ENCODE measurements at regions not wholly inside any gene's neighbourhood (a gene's known extent, or its start where the extent isn't known, plus 50 kb on each side); places are given as distances from the start of the nearest gene placed in this dataset.

GRCh38 chr12:131355361-131356245 lies 355.3 kb upstream of the SFSWAP start:
- no peak for DNase-seq (ENCODE audit: extremely low spot score)
- POLR2A ChIA-PET = no interaction called here

GRCh38 chr12:131356485-131357184 lies 354.3 kb upstream of the SFSWAP start:
- DNase-seq (ENCODE audit: extremely low spot score) = no peak
- ChIA-PET POLR2A (no interaction called here), CTCF (interaction anchor here (1.3 kb wide), 1 partner anchor 225 kb away, joined by 3 read pairs; no protein-coding TSS in a partner anchor)
- TF ChIP-seq, protein P1, sequence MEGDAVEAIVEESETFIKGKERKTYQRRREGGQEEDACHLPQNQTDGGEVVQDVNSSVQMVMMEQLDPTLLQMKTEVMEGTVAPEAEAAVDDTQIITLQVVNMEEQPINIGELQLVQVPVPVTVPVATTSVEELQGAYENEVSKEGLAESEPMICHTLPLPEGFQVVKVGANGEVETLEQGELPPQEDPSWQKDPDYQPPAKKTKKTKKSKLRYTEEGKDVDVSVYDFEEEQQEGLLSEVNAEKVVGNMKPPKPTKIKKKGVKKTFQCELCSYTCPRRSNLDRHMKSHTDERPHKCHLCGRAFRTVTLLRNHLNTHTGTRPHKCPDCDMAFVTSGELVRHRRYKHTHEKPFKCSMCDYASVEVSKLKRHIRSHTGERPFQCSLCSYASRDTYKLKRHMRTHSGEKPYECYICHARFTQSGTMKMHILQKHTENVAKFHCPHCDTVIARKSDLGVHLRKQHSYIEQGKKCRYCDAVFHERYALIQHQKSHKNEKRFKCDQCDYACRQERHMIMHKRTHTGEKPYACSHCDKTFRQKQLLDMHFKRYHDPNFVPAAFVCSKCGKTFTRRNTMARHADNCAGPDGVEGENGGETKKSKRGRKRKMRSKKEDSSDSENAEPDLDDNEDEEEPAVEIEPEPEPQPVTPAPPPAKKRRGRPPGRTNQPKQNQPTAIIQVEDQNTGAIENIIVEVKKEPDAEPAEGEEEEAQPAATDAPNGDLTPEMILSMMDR (IDR thresholded peaks at IDR 0.05; ENCODE audit: control extremely low read depth, extremely low read depth, low read depth, missing control alignments) = no peak

More at GRCh38 chr12:131355361-131356245, 355.3 kb upstream of the SFSWAP start:
- TF ChIP-seq, protein P1 (IDR thresholded peaks at IDR 0.05; ENCODE audit: control extremely low read depth, extremely low read depth, low read depth, missing control alignments) = no peak
- CTCF ChIA-PET = interaction anchor here (1.3 kb wide), 1 partner anchor 224 kb away, joined by 3 read pairs; no protein-coding TSS in a partner anchor

- ChIA-PET CTCF (no interaction called here), POLR2A (no interaction called here)
- TF ChIP-seq, protein P1 (IDR thresholded peaks at IDR 0.05; ENCODE audit: control extremely low read depth, extremely low read depth, low read depth, missing control alignments) = no peak
- no peak for DNase-seq (ENCODE audit: extremely low spot score)
Measured at GRCh38 chr12:131357185-131357747, 353.6 kb upstream of the SFSWAP start.

DNA sequence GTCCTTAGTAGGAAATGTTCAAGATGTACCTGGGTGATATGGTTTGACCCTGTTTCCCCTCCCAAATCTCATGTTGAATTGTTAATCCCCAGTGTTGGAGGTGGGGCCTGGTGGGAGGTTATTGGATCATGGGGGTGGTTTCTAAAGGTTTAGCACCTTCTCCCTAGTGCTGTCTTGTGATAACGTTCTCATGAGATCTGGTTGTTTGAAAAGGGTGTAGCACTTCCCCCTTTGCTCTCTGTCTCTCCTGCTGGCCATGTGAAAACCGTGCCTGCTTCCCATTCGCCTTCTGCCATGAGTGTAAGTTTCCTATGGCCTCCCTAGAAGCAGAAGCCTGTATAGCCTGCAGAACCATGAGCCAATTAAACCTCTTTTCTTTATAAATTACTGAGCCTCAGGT lies 353.0 kb upstream of the SFSWAP start:
- no peak for DNase-seq (ENCODE audit: extremely low spot score)

DNA sequence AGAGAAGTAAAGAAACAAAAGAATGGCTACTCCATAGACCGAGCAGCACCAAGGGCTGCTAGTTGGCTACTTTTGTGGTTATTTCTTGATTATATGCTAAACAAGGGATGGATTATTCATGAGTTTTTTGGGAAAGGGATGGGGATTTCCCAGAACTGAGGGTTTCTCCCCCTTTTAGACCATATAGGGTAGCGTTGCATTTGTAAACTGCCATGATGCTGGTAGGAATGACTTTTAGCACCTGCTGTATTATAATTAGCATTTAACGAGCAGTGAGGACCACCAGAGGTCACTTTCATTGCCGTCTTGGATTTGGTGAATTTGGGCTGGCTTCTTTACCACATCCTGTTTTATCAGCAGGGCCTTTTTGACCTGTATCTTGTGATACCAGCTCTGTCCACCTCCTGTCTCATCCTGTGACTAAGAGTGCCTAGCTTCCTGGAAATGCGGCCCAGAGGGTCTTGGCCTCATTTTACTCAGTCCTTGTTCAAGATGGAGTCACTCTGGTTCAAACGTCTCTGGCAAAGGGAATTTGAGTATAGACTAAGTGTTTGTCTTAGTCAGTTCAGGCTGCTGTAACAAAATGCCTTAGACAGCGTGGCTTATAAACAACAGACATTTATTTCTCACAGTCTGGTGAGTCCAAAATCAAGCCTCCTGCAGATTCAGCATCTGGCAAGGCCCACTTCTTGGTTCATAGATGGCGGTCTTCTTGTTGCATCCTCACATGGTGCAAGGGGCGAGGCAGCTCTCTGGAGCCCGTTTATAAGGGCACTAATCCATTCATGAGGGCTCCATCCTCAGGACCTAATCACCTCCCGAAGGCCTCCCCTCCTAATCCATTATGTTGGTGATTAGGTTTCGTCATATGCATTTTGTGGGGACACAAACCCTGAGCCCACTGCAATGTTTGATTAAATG lies 348.3 kb upstream of the SFSWAP start:
- TF ChIP-seq, protein P1 (IDR thresholded peaks at IDR 0.05; ENCODE audit: control extremely low read depth, extremely low read depth, low read depth, missing control alignments) = no peak
- POLR2A ChIA-PET = no interaction called here
- CTCF ChIA-PET = no interaction called here
- DNase-seq (ENCODE audit: extremely low spot score) = no peak

More for the DNA sequence above, 353.0 kb upstream of the SFSWAP start:
- ChIA-PET CTCF (no interaction called here), POLR2A (no interaction called here)
- TF ChIP-seq, protein P1 (IDR thresholded peaks at IDR 0.05; ENCODE audit: control extremely low read depth, extremely low read depth, low read depth, missing control alignments) = no peak

Measured in GM10248 (cell line).